Endothelial cell of umbilical vein (primary cell): ENCODE measurements at regions not wholly inside any gene's neighbourhood (a gene's known extent, or its start where the extent isn't known, plus 50 kb on each side); places are given as distances from the start of the nearest gene placed in this dataset.

ENCODE experiments used
- BruUV-seq: library from RNA; stranded (reverse); fragments of 400-500 nt; replicated peaks from 2 replicates; lab custom pipeline; 2021; lab: Mats Ljungman, UMichigan
- CTCF ChIA-PET: fragments of 300-600, 350-600 bp; sonication (Branson Sonifier 250); formaldehyde crosslinking; loops from one replicate; lab custom pipeline; 2021; ENCODE audit warnings: antibody characterized with exemption, inconsistent platforms; lab: Charles Lee
- POLR2A ChIA-PET: fragments of 300-600, 350-600 bp; sonication (Branson Sonifier 250); formaldehyde crosslinking; loops from one replicate; lab custom pipeline; 2021; ENCODE audit warnings: antibody characterized with exemption, inconsistent platforms; lab: Charles Lee
- DNase-seq: peaks from one replicate; pipeline ENCODE4 v3.0.0-alpha.2; 2011; ENCODE audit warnings: low read depth, low spot score
- FAIRE-seq: peaks from 2 replicates; lab custom pipeline; 2011; peaks lifted over from hg19 to GRCh38; lab: Jason Lieb, UNC
- H2AFZ ChIP-seq: 2 replicates; pipeline ENCODE4 v1.6.0; 2012; ENCODE audit warnings: low read depth, low read length, control low read depth, inconsistent platforms
- H3K27ac ChIP-seq: 2 replicates; pipeline ENCODE4 v1.5.1; 2011; ENCODE audit warnings: low read depth, mild to moderate bottlenecking, control low read depth, low read length, moderate library complexity; ENCODE audit not compliant: insufficient read depth
- H3K27me3 ChIP-seq, 2 experiments: 2 replicates each; pipeline versions ENCODE4 v1.6.0 to v1.6.1; 2011; ENCODE audit warnings: low read length in 2 of 2, mixed read lengths in 1 of 2; ENCODE audit not compliant: control insufficient read depth in 2 of 2, insufficient read depth in 2 of 2
- H3K36me3 ChIP-seq, 2 experiments: 2 replicates in 1 of 2; 3 replicates in 1 of 2; pipeline ENCODE4 v1.5.1; 2011; ENCODE audit warnings: low read length in 2 of 2, mild to moderate bottlenecking in 1 of 2, moderate library complexity in 1 of 2; ENCODE audit not compliant: control insufficient read depth in 2 of 2, insufficient read depth in 2 of 2; ENCODE audit errors: extremely low read depth in 1 of 2
- H3K4me1 ChIP-seq: 3 replicates; pipeline ENCODE4 v1.5.1; 2011; ENCODE audit warnings: mild to moderate bottlenecking, low read length; ENCODE audit not compliant: control insufficient read depth, insufficient read depth; ENCODE audit errors: extremely low read depth
- H3K4me2 ChIP-seq: 2 replicates; pipeline ENCODE4 v1.6.1; 2011; ENCODE audit warnings: low read length, control low read depth, mixed read lengths; ENCODE audit not compliant: insufficient read depth
- H3K4me3 ChIP-seq, 3 experiments: fragments of 200-600 bp in 1 of 3; sonication (generic), shearing (Covaris generic) in 1 of 3; replicated peaks in 1 of 3; 2 replicates each; pipeline ENCODE4 v1.5.1; 2011 to 2016; ENCODE audit warnings: control low read depth in 3 of 3, low read length in 3 of 3, mild to moderate bottlenecking in 2 of 3, inconsistent platforms in 1 of 3, low read depth in 1 of 3, moderate library complexity in 1 of 3; ENCODE audit not compliant: insufficient read depth in 1 of 3
- H3K79me2 ChIP-seq: 2 replicates; pipeline ENCODE4 v1.6.0; 2012; ENCODE audit warnings: low read length, inconsistent platforms; ENCODE audit not compliant: control insufficient read depth, insufficient read depth
- H3K9ac ChIP-seq: replicated peaks from 2 replicates; pipeline ENCODE3; 2011; ENCODE audit warnings: low read length, control low read depth; ENCODE audit not compliant: insufficient read depth; ENCODE audit errors: extremely low read depth
- H3K9me1 ChIP-seq: replicated peaks from 3 replicates; pipeline ENCODE4 v1.6.0; 2011; ENCODE audit warnings: mild to moderate bottlenecking, low read length; ENCODE audit not compliant: control insufficient read depth, insufficient read depth; ENCODE audit errors: extremely low read depth
- H3K9me3 ChIP-seq: replicated peaks from 2 replicates; pipeline ENCODE4 v1.5.1; 2012; ENCODE audit warnings: low read length, inconsistent platforms; ENCODE audit not compliant: control insufficient read depth, insufficient read depth
- H4K20me1 ChIP-seq: replicated peaks from 2 replicates; pipeline ENCODE3; 2011; ENCODE audit warnings: mild to moderate bottlenecking, low read length; ENCODE audit not compliant: control insufficient read depth, insufficient read depth; ENCODE audit errors: extremely low read depth
- CTCF ChIP-seq, 2 donors: IDR thresholded peaks; 1 replicate in 1 of 2; 2 replicates in 1 of 2; pipeline ENCODE4 v1.5.1; 2011; ENCODE audit warnings: low read length in 2 of 2, mild to moderate bottlenecking in 2 of 2, moderate library complexity in 2 of 2, control low read depth in 1 of 2, inconsistent platforms in 1 of 2, low read depth in 1 of 2; ENCODE audit not compliant: insufficient read depth in 1 of 2; ENCODE audit errors: extremely low read depth in 1 of 2
- EZH2 ChIP-seq: IDR thresholded peaks from 2 replicates; pipeline ENCODE4 v1.6.1; 2012; ENCODE audit warnings: borderline replicate concordance, low read depth, mild to moderate bottlenecking, moderate library complexity, low read length, inconsistent platforms; ENCODE audit not compliant: severe bottlenecking
- FOS ChIP-seq: IDR thresholded peaks from 2 replicates; pipeline ENCODE4 v1.6.1; 2011; ENCODE audit warnings: mild to moderate bottlenecking, low read length, moderate library complexity, borderline replicate concordance; ENCODE audit not compliant: insufficient read depth
- GATA2 ChIP-seq: IDR thresholded peaks from 2 replicates; pipeline ENCODE4 v1.7.0; 2011; ENCODE audit warnings: low read depth, mild to moderate bottlenecking, moderate library complexity, mixed read lengths, low read length; ENCODE audit not compliant: insufficient read length, insufficient read depth
- JUN ChIP-seq: IDR thresholded peaks from 2 replicates; pipeline ENCODE4 v1.6.1; 2011; ENCODE audit warnings: borderline replicate concordance, low read depth; ENCODE audit not compliant: insufficient read length, insufficient read depth
- MYC ChIP-seq: IDR thresholded peaks from one replicate; pipeline ENCODE4 v1.6.1; 2011; ENCODE audit warnings: mild to moderate bottlenecking, low read depth, low read length
- POLR2A ChIP-seq: IDR thresholded peaks from 2 replicates; pipeline ENCODE4 v1.6.1; 2012; ENCODE audit warnings: low read depth, mild to moderate bottlenecking, control low read depth, low read length
- POLR2AphosphoS5 ChIP-seq: IDR thresholded peaks from 2 replicates; pipeline ENCODE4 v1.6.1; 2012; ENCODE audit warnings: low read depth, mild to moderate bottlenecking, control low read depth, low read length, moderate library complexity; ENCODE audit not compliant: insufficient read depth
- dilution Hi-C: fragments of 300-500 bp; cut with MboI; formaldehyde crosslinking; loops from one replicate; pipeline ENCODE4 v1.15.0; 2019; ENCODE audit warnings: low sequenced_read_pairs; ENCODE audit not compliant: extremely low pct_ligation_motif_present
- intact Hi-C: fragments of 100-400 bp; cut with micrococcal nuclease; formaldehyde crosslinking; loops from one replicate; pipeline ENCODE4 v1.10.0; 2022
- TF ChIP-seq, protein P1 (sequence below): IDR thresholded peaks from 2 replicates; pipeline ENCODE4 v1.6.1; 2011; ENCODE audit not compliant: insufficient read depth, insufficient read length

GRCh38 chr15:88341006-88341405 lies 84.5 kb upstream of the NTRK3 start:
- no peaks in the 10 kb centered on the region for H3K27me3 ChIP-seq
- no peaks in the 10 kb centered on the region for H3K9me3 ChIP-seq
- no peaks in the 10 kb centered on the region for H3K79me2 ChIP-seq
- DNase-seq (no peak), FAIRE-seq (no peak)
- BruUV-seq, result no TSS peak
- no peaks in the 10 kb centered on the region for H3K36me3 ChIP-seq
- no peak overlapping the region for H3K4me3 ChIP-seq
- no peak overlapping the region for H3K4me2 ChIP-seq
- H2AFZ ChIP-seq, result no peak overlapping the region
- no peak overlapping the region for H3K9ac ChIP-seq
- H3K9me1 ChIP-seq, result no peaks in the 10 kb centered on the region
- dilution Hi-C loops (no loop called here), intact Hi-C loops (no loop called here)
- H4K20me1 ChIP-seq, result no peaks in the 10 kb centered on the region
- no peaks in the 10 kb centered on the region for H3K4me1 ChIP-seq
- TF ChIP-seq POLR2A, result no peak
- TF ChIP-seq MYC, result no peak
- no peak for TF ChIP-seq FOS
- no peak for TF ChIP-seq POLR2AphosphoS5
- TF ChIP-seq GATA2, result no peak
- no peak for TF ChIP-seq JUN
- no peak for TF ChIP-seq EZH2
- TF ChIP-seq CTCF (IDR thresholded peaks at IDR 0.05; ENCODE audit: extremely low read depth in 1 of 2, insufficient read depth in 1 of 2, low read depth in 1 of 2, low read length in 2 of 2), result no peak
- TF ChIP-seq, protein P1, sequence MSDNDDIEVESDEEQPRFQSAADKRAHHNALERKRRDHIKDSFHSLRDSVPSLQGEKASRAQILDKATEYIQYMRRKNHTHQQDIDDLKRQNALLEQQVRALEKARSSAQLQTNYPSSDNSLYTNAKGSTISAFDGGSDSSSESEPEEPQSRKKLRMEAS, result no peak
- POLR2A ChIA-PET, result no interaction called here
- CTCF ChIA-PET, result no interaction called here
- H3K27ac ChIP-seq, result no peak overlapping the region
